Activated naive CD8-positive, alpha-beta T cell (primary cell): ENCODE measurements at regions not wholly inside any gene's neighbourhood (a gene's known extent, or its start where the extent isn't known, plus 50 kb on each side); places are given as distances from the start of the nearest gene placed in this dataset.
"Not testable (repeated sequence)": the region's sequence is repeated elsewhere in the genome, so short reads cannot be mapped to it uniquely, and the experiment has no call there.

Experiments used
- H3K27ac Mint-ChIP-seq: one replicate; pipeline ENCODE4 v1.8.0; 2021; ENCODE audit warnings: mixed read lengths
- H3K27me3 Mint-ChIP-seq: one replicate; pipeline ENCODE4 v1.8.0; 2021; ENCODE audit warnings: mixed read lengths
- H3K36me3 Mint-ChIP-seq: one replicate; pipeline ENCODE4 v1.8.0; 2021; ENCODE audit warnings: mixed read lengths
- H3K4me1 Mint-ChIP-seq: one replicate; pipeline ENCODE4 v1.8.0; 2021; ENCODE audit warnings: low read depth, mixed read lengths
- H3K4me3 Mint-ChIP-seq: one replicate; pipeline ENCODE4 v1.8.0; 2021; ENCODE audit warnings: mild to moderate bottlenecking, mixed read lengths
- H3K9me3 Mint-ChIP-seq: one replicate; pipeline ENCODE4 v1.8.0; 2021; ENCODE audit warnings: low read depth, mixed read lengths

GRCh38 chr4:57981123-57981522, 870.9 kb upstream of the IGFBP7 start:
- H3K4me1 Mint-ChIP-seq: no peaks in the 10 kb centered on the region
- H3K4me3 Mint-ChIP-seq: no peak overlapping the region
- H3K9me3 Mint-ChIP-seq: peaks cover 8% of the 10 kb centered on the region
- H3K36me3 Mint-ChIP-seq: no peaks in the 10 kb centered on the region
- H3K27ac Mint-ChIP-seq: no peak overlapping the region
- H3K27me3 Mint-ChIP-seq: no peaks in the 10 kb centered on the region

GRCh38 chr4:57974821-57975220, 864.6 kb upstream of the IGFBP7 start:
- Mint-ChIP-seq H3K9me3 (peaks cover 6% of the 10 kb centered on the region), H3K27ac (no peak overlapping the region), H3K4me1 (no peaks in the 10 kb centered on the region), H3K27me3 (no peaks in the 10 kb centered on the region), H3K36me3 (no peaks in the 10 kb centered on the region), H3K4me3 (no peak overlapping the region)

- H3K27ac Mint-ChIP-seq: no peak overlapping the region
- peaks cover 6% of the 10 kb centered on the region for H3K9me3 Mint-ChIP-seq
- no peaks in the 10 kb centered on the region for H3K36me3 Mint-ChIP-seq
- H3K4me1 Mint-ChIP-seq: no peaks in the 10 kb centered on the region
- no peaks in the 10 kb centered on the region for H3K27me3 Mint-ChIP-seq
- H3K4me3 Mint-ChIP-seq: no peak overlapping the region
These were observed 863.6 kb upstream of the IGFBP7 start for GRCh38 chr4:57973819-57974218.

- Mint-ChIP-seq H3K27me3 (no peaks in the 10 kb centered on the region), H3K4me3 (no peak overlapping the region), H3K9me3 (peaks cover 11% of the 10 kb centered on the region), H3K4me1 (no peaks in the 10 kb centered on the region), H3K36me3 (no peaks in the 10 kb centered on the region), H3K27ac (no peak overlapping the region)
These were observed 861.1 kb upstream of the IGFBP7 start for GRCh38 chr4:57971261-57971660.

- Mint-ChIP-seq H3K27ac (no peak overlapping the region), H3K4me3 (no peak overlapping the region), H3K9me3 (peaks cover 9% of the 10 kb centered on the region), H3K36me3 (no peaks in the 10 kb centered on the region), H3K27me3 (no peaks in the 10 kb centered on the region), H3K4me1 (no peaks in the 10 kb centered on the region)
These were observed 857.0 kb upstream of the IGFBP7 start for GRCh38 chr4:57966987-57967760.

GRCh38 chr4:57965431-57965830, 855.2 kb upstream of the IGFBP7 start:
- H3K27me3 Mint-ChIP-seq, H3K4me1 Mint-ChIP-seq, H3K36me3 Mint-ChIP-seq, H3K4me3 Mint-ChIP-seq, H3K27ac Mint-ChIP-seq, H3K9me3 Mint-ChIP-seq: not testable (repeated sequence)

- H3K27me3 Mint-ChIP-seq: no peaks in the 10 kb centered on the region
- no peaks in the 10 kb centered on the region for H3K36me3 Mint-ChIP-seq
- H3K4me1 Mint-ChIP-seq: no peaks in the 10 kb centered on the region
- H3K27ac Mint-ChIP-seq: no peak overlapping the region
- H3K9me3 Mint-ChIP-seq: no peaks in the 10 kb centered on the region
- no peak overlapping the region for H3K4me3 Mint-ChIP-seq
These were observed 835.1 kb upstream of the IGFBP7 start for GRCh38 chr4:57945298-57945697.

DNA sequence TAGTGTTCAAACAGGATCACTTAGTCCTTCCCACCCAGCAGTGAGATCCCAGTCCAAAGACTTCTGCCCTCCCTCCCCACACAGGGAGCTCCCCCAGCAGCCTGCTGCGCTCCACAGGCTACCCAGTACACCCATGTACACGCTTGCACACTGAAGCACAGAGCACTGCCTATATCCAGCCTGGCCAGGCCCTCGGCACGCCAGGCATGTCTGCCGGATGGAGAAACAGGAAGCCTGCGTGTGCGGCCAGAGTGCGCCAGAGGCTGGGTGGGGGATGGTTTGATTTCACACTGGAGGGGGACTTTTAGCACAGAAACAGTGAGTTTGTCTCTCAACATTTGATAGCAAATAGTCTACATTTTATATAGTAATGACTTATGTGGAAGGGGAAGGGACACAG, 833.5 kb upstream of the IGFBP7 start:
- Mint-ChIP-seq H3K27me3 (no peaks in the 10 kb centered on the region), H3K4me1 (no peaks in the 10 kb centered on the region), H3K9me3 (no peaks in the 10 kb centered on the region), H3K36me3 (no peaks in the 10 kb centered on the region), H3K27ac (no peak overlapping the region), H3K4me3 (no peak overlapping the region)

DNA sequence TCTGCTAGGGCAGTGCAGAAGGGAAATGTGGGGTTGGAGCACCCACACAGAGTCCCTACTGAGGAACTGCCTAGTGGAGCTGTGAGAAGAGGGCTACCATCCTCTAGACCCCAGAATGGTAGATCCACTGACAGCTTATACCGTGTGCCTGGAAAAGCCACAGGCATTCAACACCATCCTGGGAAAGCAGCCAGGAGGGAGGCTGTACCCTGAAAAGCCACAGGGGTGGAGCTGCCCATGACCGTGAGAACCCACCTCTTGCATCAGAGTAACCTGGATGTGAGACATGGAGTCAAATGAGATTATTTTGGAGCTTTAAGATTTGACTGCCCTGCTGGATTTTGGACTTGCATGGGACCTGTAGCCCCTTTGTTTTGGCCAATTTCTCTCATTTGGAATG, 827.1 kb upstream of the IGFBP7 start:
- not testable (repeated sequence) for H3K27ac Mint-ChIP-seq, H3K4me3 Mint-ChIP-seq, H3K27me3 Mint-ChIP-seq, H3K9me3 Mint-ChIP-seq, H3K36me3 Mint-ChIP-seq, H3K4me1 Mint-ChIP-seq

DNA sequence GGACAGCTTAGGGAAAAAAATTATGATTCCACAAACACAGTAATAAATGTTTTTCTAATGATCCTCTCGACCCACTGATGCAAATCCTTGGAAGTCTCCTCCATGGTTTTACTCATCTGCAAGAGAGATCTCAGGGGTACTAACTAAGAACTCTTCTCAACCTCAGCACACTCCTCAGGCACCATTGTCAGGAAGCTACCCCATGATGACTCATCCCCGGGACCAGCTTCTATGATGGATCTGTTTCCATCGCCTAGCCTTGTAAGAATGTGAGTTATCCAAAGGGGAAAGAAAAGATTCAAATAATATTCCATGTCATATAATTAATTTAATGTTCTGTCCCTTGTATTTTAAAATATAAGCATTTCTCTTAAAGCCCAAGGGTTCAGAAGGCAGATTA, 816.1 kb upstream of the IGFBP7 start:
- no peaks in the 10 kb centered on the region for H3K36me3 Mint-ChIP-seq
- H3K9me3 Mint-ChIP-seq: peaks cover 8% of the 10 kb centered on the region
- H3K27me3 Mint-ChIP-seq: no peaks in the 10 kb centered on the region
- no peak overlapping the region for H3K27ac Mint-ChIP-seq
- no peaks in the 10 kb centered on the region for H3K4me1 Mint-ChIP-seq
- H3K4me3 Mint-ChIP-seq: no peak overlapping the region

GRCh38 chr4:57924951-57925350, 814.8 kb upstream of the IGFBP7 start:
- H3K4me1 Mint-ChIP-seq: no peaks in the 10 kb centered on the region
- H3K27me3 Mint-ChIP-seq: no peaks in the 10 kb centered on the region
- H3K9me3 Mint-ChIP-seq: peaks cover 8% of the 10 kb centered on the region
- no peaks in the 10 kb centered on the region for H3K36me3 Mint-ChIP-seq
- no peak overlapping the region for H3K4me3 Mint-ChIP-seq
- H3K27ac Mint-ChIP-seq: no peak overlapping the region

GRCh38 chr4:57916479-57916878, 806.3 kb upstream of the IGFBP7 start:
- no peak overlapping the region for H3K27ac Mint-ChIP-seq
- H3K4me1 Mint-ChIP-seq: no peaks in the 10 kb centered on the region
- H3K27me3 Mint-ChIP-seq: no peaks in the 10 kb centered on the region
- H3K36me3 Mint-ChIP-seq: no peaks in the 10 kb centered on the region
- H3K4me3 Mint-ChIP-seq: no peak overlapping the region
- H3K9me3 Mint-ChIP-seq: peaks cover 7% of the 10 kb centered on the region

GRCh38 chr4:57911203-57911602, 801.0 kb upstream of the IGFBP7 start:
- no peaks in the 10 kb centered on the region for H3K36me3 Mint-ChIP-seq
- H3K27me3 Mint-ChIP-seq: no peaks in the 10 kb centered on the region
- H3K4me1 Mint-ChIP-seq: no peaks in the 10 kb centered on the region
- H3K27ac Mint-ChIP-seq: no peak overlapping the region
- peaks cover 7% of the 10 kb centered on the region for H3K9me3 Mint-ChIP-seq
- no peak overlapping the region for H3K4me3 Mint-ChIP-seq

- Mint-ChIP-seq H3K36me3 (no peaks in the 10 kb centered on the region), H3K27me3 (no peaks in the 10 kb centered on the region), H3K4me3 (no peak overlapping the region), H3K9me3 (peaks cover 7% of the 10 kb centered on the region), H3K27ac (no peak overlapping the region), H3K4me1 (no peaks in the 10 kb centered on the region)
These were observed 800.0 kb upstream of the IGFBP7 start for GRCh38 chr4:57910151-57910550.

DNA sequence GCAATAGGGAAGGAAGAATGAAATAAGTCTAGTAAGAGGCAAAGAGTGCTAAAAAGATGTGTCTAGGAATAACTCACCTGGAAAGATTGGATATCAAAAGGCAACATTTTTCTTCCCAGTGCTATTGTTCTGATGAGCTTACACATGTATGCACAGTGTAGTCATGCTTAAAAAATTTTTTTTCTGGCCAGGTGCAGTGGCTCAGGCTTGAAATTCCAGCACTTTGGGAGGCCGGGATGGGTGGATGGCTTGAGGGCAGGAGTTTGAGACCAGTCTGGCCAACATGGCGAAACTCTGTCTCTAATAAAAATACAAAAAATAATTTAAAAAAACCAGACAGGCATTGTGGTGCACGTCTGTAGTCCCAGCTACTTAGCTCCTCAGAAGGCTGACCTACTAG, 795.8 kb upstream of the IGFBP7 start:
- Mint-ChIP-seq H3K36me3 (no peaks in the 10 kb centered on the region), H3K4me3 (no peak overlapping the region), H3K9me3 (peaks cover 10% of the 10 kb centered on the region), H3K4me1 (no peaks in the 10 kb centered on the region), H3K27ac (no peak overlapping the region), H3K27me3 (no peaks in the 10 kb centered on the region)

DNA sequence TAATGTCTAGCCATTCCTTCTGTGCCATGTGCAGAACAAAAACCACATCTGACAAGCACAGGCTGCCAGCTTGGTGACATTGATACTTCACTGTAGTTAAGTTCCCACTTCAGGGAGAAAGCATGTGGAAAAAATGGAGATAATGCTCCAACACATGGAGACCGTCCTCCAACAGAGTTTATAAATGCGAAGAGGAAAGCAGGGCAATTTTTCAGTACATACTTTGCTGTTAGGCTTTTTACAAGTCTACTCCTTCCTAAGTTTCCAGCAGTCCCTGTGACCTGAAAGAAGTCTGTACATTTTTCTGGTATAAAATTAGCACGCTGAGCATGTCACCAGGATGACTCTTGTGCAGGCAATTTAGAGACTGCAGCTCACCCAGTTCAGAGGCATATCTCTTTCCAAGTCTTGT, 766.9 kb upstream of the IGFBP7 start:
- Mint-ChIP-seq H3K36me3 (no peaks in the 10 kb centered on the region), H3K9me3 (peaks cover 15% of the 10 kb centered on the region), H3K27me3 (no peaks in the 10 kb centered on the region), H3K27ac (no peak overlapping the region), H3K4me1 (no peaks in the 10 kb centered on the region), H3K4me3 (no peak overlapping the region)
